ENCODE measurements at regions not wholly inside any gene's neighbourhood (a gene's known extent, or its start where the extent isn't known, plus 50 kb on each side); places are given as distances from the start of the nearest gene placed in this dataset.

GRCh38 chr10:123221418-123221817, 67.2 kb downstream of the BUB3 start:
- TF ChIP-seq EZH2 (IDR thresholded peaks at IDR 0.05; ENCODE audit: borderline replicate concordance, low read depth, low read length, severe bottlenecking) (no peak), CTCF (IDR thresholded peaks at IDR 0.05; ENCODE audit: borderline replicate concordance, extremely low read depth, low read length, poor library complexity, severe bottlenecking) (no peak)

All from DND-41 (cell line).